Suprapubic skin (tissue), 3 donors: ENCODE measurements at regions not wholly inside any gene's neighbourhood (a gene's known extent, or its start where the extent isn't known, plus 50 kb on each side); places are given as distances from the start of the nearest gene placed in this dataset.

Experiments used
- EP300 ChIP-seq: sonication (generic); formaldehyde crosslinking; IDR thresholded peaks from one replicate; pipeline ENCODE4 v1.6.1; 2017; ENCODE audit warnings: antibody characterized with exemption
- POLR2A ChIP-seq, 2 donors: fragments of 450-650 bp; IDR thresholded peaks; one replicate each; pipeline ENCODE4 v1.6.1; 2017; ENCODE audit warnings: antibody characterized with exemption in 2 of 2, mild to moderate bottlenecking in 2 of 2, moderate library complexity in 2 of 2
- TF ChIP-seq, protein P1 (sequence below), 2 donors: fragments of 200-600 bp in 1 of 2; fragments of 450-650 bp in 1 of 2; sonication (generic) in 1 of 2; IDR thresholded peaks; one replicate each; pipeline ENCODE4 v1.5.1; 2016 to 2019; ENCODE audit warnings: antibody characterized with exemption in 2 of 2, mild to moderate bottlenecking in 1 of 2, moderate library complexity in 1 of 2

DNA sequence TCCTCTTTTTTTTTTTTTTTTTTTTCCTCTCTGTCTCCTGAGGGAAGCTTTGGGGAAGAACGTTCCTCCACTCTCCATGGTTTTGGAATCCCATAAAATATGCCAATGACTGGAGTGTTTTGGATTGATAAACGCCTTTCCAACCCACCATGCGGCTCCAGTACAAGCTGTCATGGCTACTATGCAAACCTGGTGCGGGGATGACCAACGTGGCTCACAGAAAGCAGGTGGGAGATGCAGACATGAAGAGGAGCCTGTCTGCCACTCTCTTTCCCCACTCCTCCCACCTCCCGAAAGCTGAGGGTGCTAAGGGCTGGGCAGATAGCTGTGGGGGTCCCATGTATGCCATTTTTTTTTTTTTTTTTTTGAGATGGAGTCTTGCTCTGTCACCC lies 69.9 kb upstream of the SEC14L1 start:
- TF ChIP-seq, protein P1, sequence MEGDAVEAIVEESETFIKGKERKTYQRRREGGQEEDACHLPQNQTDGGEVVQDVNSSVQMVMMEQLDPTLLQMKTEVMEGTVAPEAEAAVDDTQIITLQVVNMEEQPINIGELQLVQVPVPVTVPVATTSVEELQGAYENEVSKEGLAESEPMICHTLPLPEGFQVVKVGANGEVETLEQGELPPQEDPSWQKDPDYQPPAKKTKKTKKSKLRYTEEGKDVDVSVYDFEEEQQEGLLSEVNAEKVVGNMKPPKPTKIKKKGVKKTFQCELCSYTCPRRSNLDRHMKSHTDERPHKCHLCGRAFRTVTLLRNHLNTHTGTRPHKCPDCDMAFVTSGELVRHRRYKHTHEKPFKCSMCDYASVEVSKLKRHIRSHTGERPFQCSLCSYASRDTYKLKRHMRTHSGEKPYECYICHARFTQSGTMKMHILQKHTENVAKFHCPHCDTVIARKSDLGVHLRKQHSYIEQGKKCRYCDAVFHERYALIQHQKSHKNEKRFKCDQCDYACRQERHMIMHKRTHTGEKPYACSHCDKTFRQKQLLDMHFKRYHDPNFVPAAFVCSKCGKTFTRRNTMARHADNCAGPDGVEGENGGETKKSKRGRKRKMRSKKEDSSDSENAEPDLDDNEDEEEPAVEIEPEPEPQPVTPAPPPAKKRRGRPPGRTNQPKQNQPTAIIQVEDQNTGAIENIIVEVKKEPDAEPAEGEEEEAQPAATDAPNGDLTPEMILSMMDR (IDR thresholded peaks at IDR 0.05) = no peak
- no peak for TF ChIP-seq EP300
- TF ChIP-seq POLR2A (IDR thresholded peaks at IDR 0.05) = no peak
